ENCODE measurements at regions not wholly inside any gene's neighbourhood (a gene's known extent, or its start where the extent isn't known, plus 50 kb on each side); places are given as distances from the start of the nearest gene placed in this dataset.

DNA sequence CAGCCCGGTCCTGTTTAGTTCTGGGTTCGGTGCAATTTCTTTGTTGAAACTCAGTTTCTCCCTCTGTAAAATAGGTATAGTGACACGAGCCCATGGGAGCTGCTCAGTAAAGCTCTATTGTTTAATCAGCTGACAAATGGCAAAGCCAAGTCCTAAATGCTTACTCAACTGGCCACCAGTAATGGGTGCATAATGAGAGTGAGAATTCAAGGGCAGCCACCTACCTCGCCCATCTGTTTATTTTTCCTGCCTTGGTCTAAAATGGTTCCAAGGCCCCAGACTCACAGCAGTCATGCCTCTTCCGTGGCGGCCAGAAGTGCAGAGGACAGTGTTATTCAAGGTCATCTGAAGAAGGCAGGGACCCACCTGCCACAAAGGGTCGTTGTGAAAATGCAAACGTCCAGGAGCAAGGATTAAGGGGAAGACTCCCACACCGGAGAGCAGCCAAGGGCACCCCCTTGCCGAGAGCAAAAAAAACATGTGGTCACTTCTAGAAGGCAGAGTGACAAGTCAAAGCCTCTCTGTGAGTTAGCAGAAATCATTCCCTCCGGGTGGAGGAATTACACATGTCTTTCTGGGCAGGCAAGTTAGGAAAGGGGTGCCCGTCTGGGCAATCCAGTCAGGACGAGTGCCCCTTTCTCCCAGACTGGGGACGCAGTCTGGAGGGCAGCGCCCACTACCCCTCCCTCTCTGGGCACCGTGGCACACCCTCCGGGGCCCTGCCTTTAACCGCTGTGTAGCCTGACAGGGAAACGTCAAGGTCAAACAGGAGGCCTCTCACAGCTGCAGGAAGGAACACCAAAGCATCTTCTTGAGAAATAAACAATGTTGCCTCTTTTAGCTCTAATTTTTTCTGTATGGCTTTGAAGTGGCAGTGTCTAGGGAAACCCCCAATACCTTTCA, 186.2 kb downstream of the FOXO1 start:
- TF ChIP-seq, protein P1, sequence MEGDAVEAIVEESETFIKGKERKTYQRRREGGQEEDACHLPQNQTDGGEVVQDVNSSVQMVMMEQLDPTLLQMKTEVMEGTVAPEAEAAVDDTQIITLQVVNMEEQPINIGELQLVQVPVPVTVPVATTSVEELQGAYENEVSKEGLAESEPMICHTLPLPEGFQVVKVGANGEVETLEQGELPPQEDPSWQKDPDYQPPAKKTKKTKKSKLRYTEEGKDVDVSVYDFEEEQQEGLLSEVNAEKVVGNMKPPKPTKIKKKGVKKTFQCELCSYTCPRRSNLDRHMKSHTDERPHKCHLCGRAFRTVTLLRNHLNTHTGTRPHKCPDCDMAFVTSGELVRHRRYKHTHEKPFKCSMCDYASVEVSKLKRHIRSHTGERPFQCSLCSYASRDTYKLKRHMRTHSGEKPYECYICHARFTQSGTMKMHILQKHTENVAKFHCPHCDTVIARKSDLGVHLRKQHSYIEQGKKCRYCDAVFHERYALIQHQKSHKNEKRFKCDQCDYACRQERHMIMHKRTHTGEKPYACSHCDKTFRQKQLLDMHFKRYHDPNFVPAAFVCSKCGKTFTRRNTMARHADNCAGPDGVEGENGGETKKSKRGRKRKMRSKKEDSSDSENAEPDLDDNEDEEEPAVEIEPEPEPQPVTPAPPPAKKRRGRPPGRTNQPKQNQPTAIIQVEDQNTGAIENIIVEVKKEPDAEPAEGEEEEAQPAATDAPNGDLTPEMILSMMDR (IDR thresholded peaks at IDR 0.05; ENCODE audit: insufficient read depth, low read depth, low read length) = no peak
- no peak for DNase-seq (ENCODE audit: low read depth)

DNA sequence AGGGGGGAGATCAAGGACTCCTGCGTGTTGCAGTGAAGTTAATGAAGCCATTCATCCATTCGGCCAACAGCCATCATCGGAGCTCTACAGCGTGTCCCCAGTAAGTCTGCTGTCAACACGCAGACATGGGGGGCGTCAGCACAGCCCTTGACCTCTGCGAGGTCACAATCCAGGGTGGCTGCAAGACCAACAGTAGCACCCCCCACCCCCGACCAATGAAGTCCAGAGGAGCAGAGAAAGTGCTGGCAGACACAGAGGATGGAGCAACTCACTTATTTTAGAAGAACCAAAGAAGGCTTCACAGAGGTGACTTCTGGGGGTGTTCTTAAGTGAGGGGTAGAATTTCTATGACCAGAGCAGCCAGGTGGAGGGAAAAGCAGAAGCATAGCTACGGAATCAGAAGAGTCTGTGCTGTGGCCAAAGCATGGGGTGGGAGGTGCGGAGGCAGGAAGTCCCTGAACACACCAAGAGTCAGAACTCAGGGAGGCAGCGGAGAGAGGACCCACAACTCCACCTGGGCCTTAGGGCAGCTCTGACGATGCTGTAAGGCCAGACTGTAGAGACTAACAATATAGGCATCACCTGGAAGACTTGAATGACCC, 185.4 kb downstream of the FOXO1 start:
- POLR2A ChIA-PET = no interaction called here
- H3K27me3 ChIP-seq (ENCODE audit: control insufficient read depth, insufficient read depth, low read length) = no peaks in the 10 kb centered on the region
- no peak for DNase-seq (ENCODE audit: low read depth)
- TF ChIP-seq, protein P1 (IDR thresholded peaks at IDR 0.05; ENCODE audit: insufficient read depth, low read depth, low read length) = no peak
- CTCF ChIA-PET = interaction anchor here (0.8 kb wide), 1 partner anchor 28 kb away, joined by 4 read pairs; no protein-coding TSS in a partner anchor
- no peaks in the 10 kb centered on the region for H3K36me3 ChIP-seq (ENCODE audit: control insufficient read depth, insufficient read depth, low read length)
- no peak overlapping the region for H3K4me3 ChIP-seq (ENCODE audit: low read depth, low read length)

More for the DNA sequence above, 186.2 kb downstream of the FOXO1 start:
- Histone ChIP-seq H3K4me3 (ENCODE audit: low read depth, low read length) (no peak overlapping the region), H3K36me3 (ENCODE audit: control insufficient read depth, insufficient read depth, low read length) (no peaks in the 10 kb centered on the region), H3K27me3 (ENCODE audit: control insufficient read depth, insufficient read depth, low read length) (no peaks in the 10 kb centered on the region)
- CTCF ChIA-PET = interaction anchor here (0.8 kb wide), 1 partner anchor 28 kb away, joined by 4 read pairs; no protein-coding TSS in a partner anchor
- POLR2A ChIA-PET = no interaction called here

DNA sequence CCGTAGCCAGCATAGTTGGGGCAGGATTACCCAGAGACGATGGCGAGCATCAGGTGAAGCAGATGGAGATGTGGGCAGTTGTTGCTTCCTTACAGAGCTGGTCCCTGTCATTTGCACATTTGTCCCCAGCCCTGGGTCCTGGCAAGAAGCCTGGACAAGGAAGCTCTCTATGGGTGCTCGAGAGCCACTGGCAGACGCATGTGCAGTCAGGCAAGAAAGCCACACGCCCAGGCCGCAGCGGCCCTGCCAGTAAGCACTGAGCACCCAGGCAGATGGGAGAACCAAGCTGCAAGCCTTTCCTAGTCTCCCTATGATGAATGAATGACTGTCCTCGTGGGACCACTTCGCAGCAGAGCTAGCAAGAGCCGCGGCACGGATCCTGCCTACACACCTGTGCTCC, 182.8 kb downstream of the FOXO1 start:
- ChIA-PET POLR2A (no interaction called here), CTCF (no interaction called here)
- no peak for DNase-seq (ENCODE audit: low read depth)
- Histone ChIP-seq H3K4me3 (ENCODE audit: low read depth, low read length) (no peak overlapping the region), H3K27me3 (ENCODE audit: control insufficient read depth, insufficient read depth, low read length) (no peaks in the 10 kb centered on the region), H3K36me3 (ENCODE audit: control insufficient read depth, insufficient read depth, low read length) (no peaks in the 10 kb centered on the region)
- TF ChIP-seq, protein P1 (IDR thresholded peaks at IDR 0.05; ENCODE audit: insufficient read depth, low read depth, low read length) = no peak

DNA sequence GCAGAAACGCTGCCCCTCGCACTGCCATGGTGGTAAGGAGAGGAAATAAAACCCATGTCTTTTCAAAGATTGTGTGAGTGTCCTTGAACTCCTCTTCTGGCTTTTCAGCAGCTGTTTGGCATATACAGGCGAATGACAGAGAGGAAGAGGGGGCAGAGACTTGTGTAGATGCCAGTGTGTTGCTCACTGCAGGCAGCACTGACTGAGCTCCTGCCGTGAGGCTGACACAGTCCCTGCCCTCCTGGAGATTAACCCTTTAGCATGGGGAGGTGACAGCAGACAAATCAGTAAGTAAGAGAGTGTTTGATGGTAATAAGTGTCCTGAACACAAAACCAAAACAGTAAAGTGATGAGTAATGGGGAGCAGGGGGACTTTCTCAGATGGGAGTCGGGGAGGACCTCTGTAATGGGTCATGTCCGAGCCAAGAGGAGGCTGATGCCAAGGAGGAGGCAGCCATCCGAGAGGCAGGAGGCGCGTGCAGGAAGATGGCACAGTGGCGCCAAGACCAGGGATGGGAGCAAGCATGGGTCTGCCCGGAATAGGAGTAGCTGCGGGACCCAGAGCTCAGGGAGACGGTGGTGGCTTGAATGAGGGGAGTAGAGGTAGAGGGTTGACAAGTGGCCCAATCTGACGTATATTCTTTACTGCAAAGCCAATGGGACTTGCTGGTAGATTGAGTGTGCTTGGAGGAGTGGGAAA, 182.2 kb downstream of the FOXO1 start:
- CTCF ChIA-PET = no interaction called here
- H3K4me3 ChIP-seq (ENCODE audit: low read depth, low read length) = no peak overlapping the region
- H3K36me3 ChIP-seq (ENCODE audit: control insufficient read depth, insufficient read depth, low read length) = no peaks in the 10 kb centered on the region
- DNase-seq (ENCODE audit: low read depth) = no peak
- TF ChIP-seq, protein P1 (IDR thresholded peaks at IDR 0.05; ENCODE audit: insufficient read depth, low read depth, low read length) = no peak
- POLR2A ChIA-PET = no interaction called here
- no peaks in the 10 kb centered on the region for H3K27me3 ChIP-seq (ENCODE audit: control insufficient read depth, insufficient read depth, low read length)

DNA sequence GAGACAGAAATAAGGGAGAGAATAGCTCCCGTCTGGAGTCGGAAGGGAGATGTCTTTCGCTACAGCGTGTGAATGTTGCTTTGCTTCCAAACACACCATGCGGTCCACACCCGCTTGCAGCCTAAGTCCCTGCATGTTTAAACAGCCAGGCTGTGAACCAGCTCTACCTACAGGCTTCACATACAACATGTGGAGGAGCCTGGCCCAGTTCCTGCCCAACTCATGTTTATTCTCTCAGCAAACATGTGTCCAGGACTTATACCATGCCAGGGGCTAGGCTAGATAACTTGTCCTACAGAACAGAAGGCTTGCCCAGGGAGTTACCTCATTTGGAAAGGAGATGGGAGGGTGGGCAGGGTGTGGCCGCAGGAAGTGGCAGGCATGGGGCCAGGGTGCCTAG, 181.5 kb downstream of the FOXO1 start:
- Histone ChIP-seq H3K27me3 (ENCODE audit: control insufficient read depth, insufficient read depth, low read length) (no peaks in the 10 kb centered on the region), H3K4me3 (ENCODE audit: low read depth, low read length) (no peak overlapping the region), H3K36me3 (ENCODE audit: control insufficient read depth, insufficient read depth, low read length) (no peaks in the 10 kb centered on the region)
- TF ChIP-seq, protein P1 (IDR thresholded peaks at IDR 0.05; ENCODE audit: insufficient read depth, low read depth, low read length) = no peak
- CTCF ChIA-PET = no interaction called here
- POLR2A ChIA-PET = no interaction called here
- no peak for DNase-seq (ENCODE audit: low read depth)
